Hepatocyte (in vitro differentiated cells): ENCODE measurements at regions not wholly inside any gene's neighbourhood (a gene's known extent, or its start where the extent isn't known, plus 50 kb on each side); places are given as distances from the start of the nearest gene placed in this dataset.

Source experiments
- DNase-seq: peaks from one replicate; pipeline ENCODE4 v3.0.0-alpha.2; 2016; ENCODE audit warnings: low spot score
- H2AFZ ChIP-seq: fragments of 200-600 bp; sonication (generic); 2 replicates; pipeline ENCODE4 v1.6.0; 2016; ENCODE audit warnings: antibody characterized with exemption, mild to moderate bottlenecking
- H3K27ac ChIP-seq: fragments of 200-600 bp; sonication (generic); 2 replicates; pipeline ENCODE4 v1.5.1; 2016; ENCODE audit warnings: mild to moderate bottlenecking
- H3K27me3 ChIP-seq: fragments of 200-600 bp; sonication (generic); 2 replicates; pipeline ENCODE4 v1.6.1; 2016
- H3K36me3 ChIP-seq: fragments of 200-600 bp; sonication (generic); replicated peaks from 2 replicates; pipeline ENCODE4 v1.5.1; 2016; ENCODE audit warnings: low read depth; ENCODE audit not compliant: insufficient read depth
- H3K4me1 ChIP-seq: fragments of 200-600 bp; sonication (generic); 2 replicates; pipeline ENCODE4 v1.5.1; 2016; ENCODE audit warnings: mild to moderate bottlenecking, moderate library complexity; ENCODE audit not compliant: insufficient read depth
- H3K4me2 ChIP-seq: fragments of 200-600 bp; sonication (generic); 2 replicates; pipeline ENCODE4 v1.6.0; 2016
- H3K4me3 ChIP-seq: fragments of 200-600 bp; sonication (generic); 2 replicates; pipeline ENCODE4 v1.5.1; 2016; ENCODE audit warnings: mild to moderate bottlenecking
- H3K79me2 ChIP-seq: fragments of 200-600 bp; sonication (generic); 2 replicates; pipeline ENCODE4 v1.6.0; 2017; ENCODE audit warnings: mild to moderate bottlenecking
- H3K9me2 ChIP-seq: fragments of 200-600 bp; sonication (generic); replicated peaks from 2 replicates; pipeline ENCODE4 v1.6.0; 2017; ENCODE audit warnings: mild to moderate bottlenecking; ENCODE audit not compliant: insufficient read depth
- H3K9me3 ChIP-seq: fragments of 200-600 bp; sonication (generic); 2 replicates; pipeline ENCODE4 v1.5.1; 2016; ENCODE audit warnings: low read depth, mild to moderate bottlenecking
- H4K20me1 ChIP-seq: fragments of 200-600 bp; sonication (generic); 2 replicates; pipeline ENCODE4 v1.6.0; 2016; ENCODE audit warnings: mild to moderate bottlenecking; ENCODE audit not compliant: insufficient read depth, poor library complexity, severe bottlenecking
- EZH2 ChIP-seq: fragments of 200-600 bp; sonication (generic); IDR thresholded peaks from 2 replicates; pipeline ENCODE4 v1.6.1; 2016; ENCODE audit warnings: antibody characterized with exemption, mild to moderate bottlenecking, borderline replicate concordance
- EZH2phosphoT487 ChIP-seq: fragments of 200-600 bp; sonication (generic); IDR thresholded peaks from one replicate; pipeline ENCODE4 v1.6.1; 2018; ENCODE audit warnings: antibody characterized with exemption, mild to moderate bottlenecking, low read depth, moderate library complexity; ENCODE audit not compliant: unreplicated experiment, severe bottlenecking
- WGBS: methylation state at CpG from one replicate; pipeline ENCODE4 v1.1.6; 2016; ENCODE audit warnings: low lambda C conversion rate; ENCODE audit errors: missing lambda C conversion rate; 5-methylcytosine and 5-hydroxymethylcytosine counted together
- TF ChIP-seq, protein P1 (sequence below): fragments of 200-600 bp; sonication (generic); IDR thresholded peaks from 2 replicates; pipeline ENCODE4 v1.5.1; 2016; ENCODE audit warnings: antibody characterized with exemption, mild to moderate bottlenecking; ENCODE audit not compliant: poor library complexity

DNA sequence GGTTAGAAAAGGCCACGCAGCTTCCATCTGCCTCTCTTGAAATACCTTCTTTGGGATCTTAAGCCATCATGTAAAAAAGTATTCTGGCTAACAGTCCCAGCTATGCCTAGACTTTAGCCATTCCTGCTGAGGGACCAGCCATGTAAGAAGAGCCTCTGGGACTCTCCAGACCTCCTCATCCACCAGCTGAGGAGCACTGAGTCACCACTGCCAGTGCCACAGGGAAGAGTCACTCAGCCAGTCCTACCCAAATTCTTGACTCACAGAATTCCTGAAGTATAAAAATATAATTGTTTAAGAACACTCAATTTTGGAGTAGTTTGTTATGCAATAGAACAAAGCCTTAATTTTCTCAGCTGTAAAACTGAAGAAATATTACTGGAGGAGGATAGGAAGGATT is 436.7 kb downstream of the ZEB2 start:
- H3K27ac ChIP-seq = no peak overlapping the region
- TF ChIP-seq, protein P1, sequence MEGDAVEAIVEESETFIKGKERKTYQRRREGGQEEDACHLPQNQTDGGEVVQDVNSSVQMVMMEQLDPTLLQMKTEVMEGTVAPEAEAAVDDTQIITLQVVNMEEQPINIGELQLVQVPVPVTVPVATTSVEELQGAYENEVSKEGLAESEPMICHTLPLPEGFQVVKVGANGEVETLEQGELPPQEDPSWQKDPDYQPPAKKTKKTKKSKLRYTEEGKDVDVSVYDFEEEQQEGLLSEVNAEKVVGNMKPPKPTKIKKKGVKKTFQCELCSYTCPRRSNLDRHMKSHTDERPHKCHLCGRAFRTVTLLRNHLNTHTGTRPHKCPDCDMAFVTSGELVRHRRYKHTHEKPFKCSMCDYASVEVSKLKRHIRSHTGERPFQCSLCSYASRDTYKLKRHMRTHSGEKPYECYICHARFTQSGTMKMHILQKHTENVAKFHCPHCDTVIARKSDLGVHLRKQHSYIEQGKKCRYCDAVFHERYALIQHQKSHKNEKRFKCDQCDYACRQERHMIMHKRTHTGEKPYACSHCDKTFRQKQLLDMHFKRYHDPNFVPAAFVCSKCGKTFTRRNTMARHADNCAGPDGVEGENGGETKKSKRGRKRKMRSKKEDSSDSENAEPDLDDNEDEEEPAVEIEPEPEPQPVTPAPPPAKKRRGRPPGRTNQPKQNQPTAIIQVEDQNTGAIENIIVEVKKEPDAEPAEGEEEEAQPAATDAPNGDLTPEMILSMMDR = no peak
- TF ChIP-seq EZH2 = no peak
- TF ChIP-seq EZH2phosphoT487 = no peak
- no peaks in the 10 kb centered on the region for H3K9me2 ChIP-seq
- no peak overlapping the region for H3K4me3 ChIP-seq
- no peaks in the 10 kb centered on the region for H3K27me3 ChIP-seq
- no peak for DNase-seq
- H3K4me1 ChIP-seq = no peaks in the 10 kb centered on the region
- H4K20me1 ChIP-seq = no peaks in the 10 kb centered on the region
- H3K4me2 ChIP-seq = no peak overlapping the region
- 100% methylated on average over 1 of the region's 1 CpG for WGBS
- H3K36me3 ChIP-seq = no peaks in the 10 kb centered on the region
- no peak overlapping the region for H2AFZ ChIP-seq
- H3K9me3 ChIP-seq = no peaks in the 10 kb centered on the region
- H3K79me2 ChIP-seq = no peaks in the 10 kb centered on the region

DNA sequence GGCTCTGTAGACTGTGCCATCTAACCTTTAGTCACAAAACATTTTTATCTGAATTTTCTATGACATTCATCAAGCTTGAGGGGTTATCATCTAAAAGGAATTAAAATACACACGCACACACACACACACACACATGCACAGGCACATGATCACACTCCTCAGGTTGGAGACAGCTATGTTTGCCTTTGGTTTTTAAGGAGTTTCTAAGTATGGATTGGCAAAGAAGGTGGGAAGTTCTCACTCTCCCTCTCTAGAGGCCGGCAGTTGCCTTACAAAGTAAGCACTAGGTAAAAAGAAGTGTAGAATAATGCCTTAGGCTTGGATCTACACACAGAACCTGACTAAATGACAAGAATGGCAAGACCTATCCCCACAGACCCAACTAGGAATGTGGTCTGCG is 437.1 kb downstream of the ZEB2 start:
- TF ChIP-seq, protein P1 = no peak
- TF ChIP-seq EZH2phosphoT487 (no peak), EZH2 (no peak)
- no peaks in the 10 kb centered on the region for H3K9me3 ChIP-seq
- H3K27me3 ChIP-seq = no peaks in the 10 kb centered on the region
- H3K4me2 ChIP-seq = no peak overlapping the region
- no peaks in the 10 kb centered on the region for H3K36me3 ChIP-seq
- H3K4me3 ChIP-seq = no peak overlapping the region
- no peak overlapping the region for H3K27ac ChIP-seq
- H3K4me1 ChIP-seq = no peaks in the 10 kb centered on the region
- no peak for DNase-seq
- no peaks in the 10 kb centered on the region for H4K20me1 ChIP-seq
- no peak overlapping the region for H2AFZ ChIP-seq
- 97% methylated on average over 3 of the region's 3 CpGs for WGBS
- H3K79me2 ChIP-seq = no peaks in the 10 kb centered on the region
- no peaks in the 10 kb centered on the region for H3K9me2 ChIP-seq

DNA sequence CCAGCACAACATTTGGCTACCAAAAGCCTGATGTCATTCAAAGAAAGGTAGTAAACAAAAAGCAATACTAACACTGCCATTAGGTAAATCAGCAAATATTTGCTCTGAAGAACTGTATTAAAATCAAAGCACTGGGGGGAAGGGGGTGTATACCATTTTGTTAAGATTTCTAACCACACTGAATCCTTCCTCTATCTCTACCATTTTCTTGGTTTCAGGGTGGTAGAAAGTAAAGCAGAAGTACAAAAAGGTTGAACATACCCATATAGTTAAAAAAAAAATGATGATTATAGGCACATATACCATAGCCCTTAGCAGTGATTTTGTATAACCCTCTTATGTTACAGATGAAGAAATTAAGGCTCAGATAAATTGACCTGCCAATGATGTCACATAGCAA is 437.6 kb downstream of the ZEB2 start:
- TF ChIP-seq EZH2phosphoT487 (no peak), EZH2 (no peak)
- TF ChIP-seq, protein P1 = no peak
- Histone ChIP-seq H2AFZ (no peak overlapping the region), H4K20me1 (no peaks in the 10 kb centered on the region), H3K9me3 (no peaks in the 10 kb centered on the region), H3K36me3 (no peaks in the 10 kb centered on the region), H3K27me3 (no peaks in the 10 kb centered on the region), H3K27ac (no peak overlapping the region), H3K4me1 (no peaks in the 10 kb centered on the region), H3K9me2 (no peaks in the 10 kb centered on the region), H3K4me2 (no peak overlapping the region), H3K79me2 (no peaks in the 10 kb centered on the region), H3K4me3 (no peak overlapping the region)
- no peak for DNase-seq

DNA sequence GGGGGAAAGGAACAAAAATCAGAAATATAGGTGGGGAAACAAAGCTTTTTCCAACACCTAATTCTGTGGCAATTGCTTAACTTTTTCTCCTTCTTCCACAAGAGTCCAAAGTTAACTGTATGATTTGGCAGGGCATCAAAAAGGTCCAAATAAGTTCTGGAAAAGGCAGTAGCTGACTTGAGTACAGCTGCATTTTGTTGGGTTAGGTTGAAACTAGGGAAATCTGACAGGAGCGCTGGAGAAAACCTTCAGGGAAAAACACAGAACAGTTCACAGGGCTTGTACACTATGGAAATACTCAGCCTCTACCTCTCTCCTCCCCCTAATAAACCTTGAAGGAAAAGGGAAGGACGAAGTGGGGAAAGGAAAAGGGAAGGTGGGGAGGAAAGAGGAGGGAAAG is 438.6 kb downstream of the ZEB2 start:
- H3K4me1 ChIP-seq = no peaks in the 10 kb centered on the region
- TF ChIP-seq EZH2phosphoT487 = no peak
- TF ChIP-seq, protein P1 = no peak
- TF ChIP-seq EZH2 = no peak
- H3K9me2 ChIP-seq = no peaks in the 10 kb centered on the region
- H3K4me3 ChIP-seq = no peak overlapping the region
- H3K9me3 ChIP-seq = no peaks in the 10 kb centered on the region
- no peak overlapping the region for H3K4me2 ChIP-seq
- DNase-seq = no peak
- no peaks in the 10 kb centered on the region for H3K79me2 ChIP-seq
- WGBS = 68% methylated on average over 2 of the region's 2 CpGs
- H3K27ac ChIP-seq = no peak overlapping the region
- no peaks in the 10 kb centered on the region for H3K36me3 ChIP-seq
- no peak overlapping the region for H2AFZ ChIP-seq
- H4K20me1 ChIP-seq = no peaks in the 10 kb centered on the region
- H3K27me3 ChIP-seq = no peaks in the 10 kb centered on the region
